Activated T-cell treated with anti-CD3 and anti-CD28 coated beads, Interleukin-2, amount 50 U/mL, for 24 hours (primary cell): ENCODE measurements at regions not wholly inside any gene's neighbourhood (a gene's known extent, or its start where the extent isn't known, plus 50 kb on each side); places are given as distances from the start of the nearest gene placed in this dataset.

Source experiments
- DNase-seq: peaks from one replicate; pipeline ENCODE4 v3.0.0-alpha.2; 2020
- H3K27ac Mint-ChIP-seq: 2 replicates; pipeline ENCODE4 v1.8.0; 2020; ENCODE audit warnings: mild to moderate bottlenecking, mixed read lengths
- H3K27me3 Mint-ChIP-seq: 2 replicates; pipeline ENCODE4 v1.8.0; 2020; ENCODE audit warnings: mixed read lengths
- H3K36me3 Mint-ChIP-seq: 2 replicates; pipeline ENCODE4 v1.8.0; 2020; ENCODE audit warnings: low read depth, mixed read lengths
- H3K4me1 Mint-ChIP-seq: 2 replicates; pipeline ENCODE4 v1.8.0; 2020; ENCODE audit warnings: low read depth, mixed read lengths
- H3K4me3 Mint-ChIP-seq: 2 replicates; pipeline ENCODE4 v1.8.0; 2020; ENCODE audit warnings: mild to moderate bottlenecking, moderate library complexity, mixed read lengths
- H3K9me3 Mint-ChIP-seq: 2 replicates; pipeline ENCODE4 v1.8.0; 2020; ENCODE audit warnings: mixed read lengths

- peaks cover 4% of the 10 kb centered on the region for H3K27me3 Mint-ChIP-seq
- no peak overlapping the region for H3K27ac Mint-ChIP-seq
- no peak overlapping the region for H3K4me3 Mint-ChIP-seq
- H3K4me1 Mint-ChIP-seq = no peaks in the 10 kb centered on the region
- no peak for DNase-seq
- H3K9me3 Mint-ChIP-seq = no peaks in the 10 kb centered on the region
- no peaks in the 10 kb centered on the region for H3K36me3 Mint-ChIP-seq
Observed at GRCh38 chr18:2444201-2444875, 127.0 kb downstream of the METTL4 start.

- Mint-ChIP-seq H3K9me3 (no peaks in the 10 kb centered on the region), H3K36me3 (no peaks in the 10 kb centered on the region), H3K27ac (no peak overlapping the region), H3K27me3 (peaks cover 4% of the 10 kb centered on the region), H3K4me1 (no peaks in the 10 kb centered on the region), H3K4me3 (no peak overlapping the region)
- DNase-seq = no peak
Observed at GRCh38 chr18:2448565-2449151, 122.6 kb downstream of the METTL4 start.

GRCh38 chr18:2451556-2451955 is 119.7 kb downstream of the METTL4 start:
- DNase-seq = no peak
- Mint-ChIP-seq H3K36me3 (no peaks in the 10 kb centered on the region), H3K27me3 (no peaks in the 10 kb centered on the region), H3K4me3 (no peak overlapping the region), H3K9me3 (no peaks in the 10 kb centered on the region), H3K27ac (no peak overlapping the region), H3K4me1 (no peaks in the 10 kb centered on the region)

GRCh38 chr18:2459886-2460285 is 111.4 kb downstream of the METTL4 start:
- Mint-ChIP-seq H3K4me1 (no peaks in the 10 kb centered on the region), H3K36me3 (no peaks in the 10 kb centered on the region), H3K9me3 (no peaks in the 10 kb centered on the region), H3K4me3 (no peak overlapping the region), H3K27ac (no peak overlapping the region), H3K27me3 (peaks cover 9% of the 10 kb centered on the region)
- no peak for DNase-seq

- H3K36me3 Mint-ChIP-seq = no peaks in the 10 kb centered on the region
- DNase-seq = no peak
- H3K4me1 Mint-ChIP-seq = no peaks in the 10 kb centered on the region
- H3K9me3 Mint-ChIP-seq = no peaks in the 10 kb centered on the region
- H3K4me3 Mint-ChIP-seq = no peak overlapping the region
- H3K27ac Mint-ChIP-seq = no peak overlapping the region
- H3K27me3 Mint-ChIP-seq = peaks cover 16% of the 10 kb centered on the region
Observed at GRCh38 chr18:2466978-2467377, 104.3 kb downstream of the METTL4 start.

GRCh38 chr18:2468051-2468450 is 103.3 kb downstream of the METTL4 start:
- Mint-ChIP-seq H3K36me3 (no peaks in the 10 kb centered on the region), H3K9me3 (no peaks in the 10 kb centered on the region), H3K27me3 (peaks cover 16% of the 10 kb centered on the region), H3K27ac (no peak overlapping the region), H3K4me3 (no peak overlapping the region), H3K4me1 (no peaks in the 10 kb centered on the region)
- no peak for DNase-seq

- Mint-ChIP-seq H3K36me3 (no peaks in the 10 kb centered on the region), H3K9me3 (no peaks in the 10 kb centered on the region), H3K27ac (no peak overlapping the region), H3K4me1 (no peaks in the 10 kb centered on the region), H3K4me3 (no peak overlapping the region), H3K27me3 (peaks cover 19% of the 10 kb centered on the region)
- DNase-seq = no peak
Observed at GRCh38 chr18:2471523-2471922, 99.8 kb downstream of the METTL4 start.

GRCh38 chr18:2478662-2479061 is 92.6 kb downstream of the METTL4 start:
- H3K36me3 Mint-ChIP-seq = no peaks in the 10 kb centered on the region
- H3K27me3 Mint-ChIP-seq = peaks cover 31% of the 10 kb centered on the region
- H3K9me3 Mint-ChIP-seq = no peaks in the 10 kb centered on the region
- no peak overlapping the region for H3K4me3 Mint-ChIP-seq
- no peaks in the 10 kb centered on the region for H3K4me1 Mint-ChIP-seq
- DNase-seq = no peak
- no peak overlapping the region for H3K27ac Mint-ChIP-seq

GRCh38 chr18:2480536-2480935 is 90.8 kb downstream of the METTL4 start:
- H3K9me3 Mint-ChIP-seq = no peaks in the 10 kb centered on the region
- no peaks in the 10 kb centered on the region for H3K4me1 Mint-ChIP-seq
- no peaks in the 10 kb centered on the region for H3K36me3 Mint-ChIP-seq
- H3K27me3 Mint-ChIP-seq = peaks cover 26% of the 10 kb centered on the region
- no peak overlapping the region for H3K27ac Mint-ChIP-seq
- H3K4me3 Mint-ChIP-seq = no peak overlapping the region
- DNase-seq = no peak

GRCh38 chr18:2482706-2483475 is 88.4 kb downstream of the METTL4 start:
- Mint-ChIP-seq H3K4me3 (no peak overlapping the region), H3K27me3 (peaks cover 37% of the 10 kb centered on the region), H3K9me3 (no peaks in the 10 kb centered on the region), H3K4me1 (no peaks in the 10 kb centered on the region), H3K27ac (no peak overlapping the region), H3K36me3 (no peaks in the 10 kb centered on the region)
- no peak for DNase-seq

- DNase-seq = no peak
- Mint-ChIP-seq H3K4me1 (no peaks in the 10 kb centered on the region), H3K36me3 (no peaks in the 10 kb centered on the region), H3K27me3 (peaks cover 24% of the 10 kb centered on the region), H3K27ac (no peak overlapping the region), H3K9me3 (no peaks in the 10 kb centered on the region), H3K4me3 (no peak overlapping the region)
Observed at GRCh38 chr18:2485983-2486382, 85.3 kb downstream of the METTL4 start.

- H3K36me3 Mint-ChIP-seq = no peaks in the 10 kb centered on the region
- no peak overlapping the region for H3K27ac Mint-ChIP-seq
- no peaks in the 10 kb centered on the region for H3K9me3 Mint-ChIP-seq
- H3K4me1 Mint-ChIP-seq = no peaks in the 10 kb centered on the region
- DNase-seq = no peak
- H3K27me3 Mint-ChIP-seq = peaks cover 20% of the 10 kb centered on the region
- H3K4me3 Mint-ChIP-seq = no peak overlapping the region
Observed at GRCh38 chr18:2486426-2486825, 84.9 kb downstream of the METTL4 start.
